ENCODE measurements at regions not wholly inside any gene's neighbourhood (a gene's known extent, or its start where the extent isn't known, plus 50 kb on each side); places are given as distances from the start of the nearest gene placed in this dataset.

- TF ChIP-seq CTCF (IDR thresholded peaks at IDR 0.05; ENCODE audit: low read depth, low read length, poor library complexity, severe bottlenecking) (no peak), EZH2phosphoT487 (IDR thresholded peaks at IDR 0.05; ENCODE audit: borderline replicate concordance, low read length) (no peak)
Measured at GRCh38 chr13:87975035-87975434, 303.9 kb downstream of the SLITRK5 start.
